HepG2 (cell line): ENCODE measurements at regions not wholly inside any gene's neighbourhood (a gene's known extent, or its start where the extent isn't known, plus 50 kb on each side); places are given as distances from the start of the nearest gene placed in this dataset.

ENCODE experiments used
- ATAC-seq: fragments of 200-7000 bp; cut with Tn5 transposase; 3 replicates; pipeline ENCODE4 v1.9.1; 2020; ENCODE audit warnings: mild to moderate bottlenecking, moderate library complexity
- BruUV-seq: library from RNA; stranded (reverse); fragments of 400-500 nt; replicated peaks from 2 replicates; lab custom pipeline; 2021; lab: Mats Ljungman, UMichigan
- CTCF ChIA-PET: fragments of 300-600 bp; formaldehyde crosslinking; extraction: SDS; loops from one replicate; lab custom pipeline; 2021; ENCODE audit warnings: low total read pairs, inconsistent platforms, low intra/inter-chr PET ratio; lab: Yijun Ruan, JAX
- POLR2A ChIA-PET: fragments of 350-600 bp; sonication (Branson Sonifier 250); formaldehyde crosslinking; loops from one replicate; lab custom pipeline; 2020; ENCODE audit warnings: antibody characterized with exemption, inconsistent platforms; lab: Yijun Ruan, JAX
- DNase-seq: peaks from one replicate; pipeline ENCODE4 v3.0.0-alpha.2; 2015; ENCODE audit warnings: low spot score
- FAIRE-seq: peaks from 3 replicates; lab custom pipeline; 2011; peaks lifted over from hg19 to GRCh38; lab: Jason Lieb, UNC
- H2AFZ ChIP-seq: one replicate; pipeline ENCODE4 v1.6.1; 2011; ENCODE audit warnings: low read length, inconsistent platforms
- H3K27ac ChIP-seq: fragments of 300-600 bp; 3 replicates; pipeline ENCODE4 v1.8.0; 2011; ENCODE audit warnings: mixed run types, mild to moderate bottlenecking, mixed read lengths, low read length, inconsistent platforms; ENCODE audit not compliant: insufficient read depth; ENCODE audit errors: extremely low read length
- H3K27me3 ChIP-seq, 2 experiments: fragments of 200-600 bp in 1 of 2; 2 replicates in 1 of 2; 3 replicates in 1 of 2; pipeline versions ENCODE4 v1.6.0 to v1.8.0; 2011; ENCODE audit warnings: low read length in 2 of 2, mild to moderate bottlenecking in 2 of 2, moderate library complexity in 2 of 2, inconsistent platforms in 1 of 2; ENCODE audit not compliant: insufficient read depth in 2 of 2, control insufficient read depth in 1 of 2
- H3K36me3 ChIP-seq, 2 experiments: fragments of 200-600 bp in 1 of 2; replicated peaks in 1 of 2; 2 replicates in 1 of 2; 3 replicates in 1 of 2; pipeline versions ENCODE4 v1.5.1 to v1.8.0; 2011; ENCODE audit warnings: low read length in 2 of 2, inconsistent platforms in 1 of 2; ENCODE audit not compliant: insufficient read depth in 2 of 2, control insufficient read depth in 1 of 2
- H3K4me1 ChIP-seq: 2 replicates; pipeline ENCODE4 v1.5.1; 2012; ENCODE audit warnings: low read length, inconsistent platforms; ENCODE audit not compliant: insufficient read depth
- H3K4me2 ChIP-seq: 2 replicates; pipeline ENCODE4 v1.6.0; 2011; ENCODE audit warnings: low read depth, low read length, inconsistent platforms
- H3K4me3 ChIP-seq, 3 experiments: fragments of 200-600 bp in 1 of 3; sonication (generic), shearing (Covaris generic) in 1 of 3; replicated peaks in 1 of 3; 2 replicates each; pipeline ENCODE4 v1.5.1; 2011 to 2016; ENCODE audit warnings: low read length in 3 of 3, inconsistent platforms in 2 of 3, low read depth in 2 of 3, mild to moderate bottlenecking in 2 of 3, control low read depth in 1 of 3, mixed read lengths in 1 of 3; ENCODE audit not compliant: insufficient read depth in 1 of 3
- H3K79me2 ChIP-seq: one replicate; pipeline ENCODE4 v1.6.1; 2011; ENCODE audit warnings: low read length, inconsistent platforms; ENCODE audit not compliant: insufficient read depth
- H3K9ac ChIP-seq: 2 replicates; pipeline ENCODE4 v1.6.0; 2011; ENCODE audit warnings: mild to moderate bottlenecking, low read depth, low read length, inconsistent platforms; ENCODE audit not compliant: insufficient read depth
- H3K9me3 ChIP-seq: 2 replicates; pipeline ENCODE4 v1.5.1; 2012; ENCODE audit warnings: mild to moderate bottlenecking, low read length
- H4K20me1 ChIP-seq: 2 replicates; pipeline ENCODE4 v1.6.0; 2011; ENCODE audit warnings: inconsistent platforms, mild to moderate bottlenecking, low read length, moderate library complexity; ENCODE audit not compliant: insufficient read depth
- ARID2 ChIP-seq: sonication (generic); formaldehyde crosslinking; IDR thresholded peaks from 2 replicates; pipeline ENCODE4 v1.8.1; 2022; ENCODE audit warnings: mild to moderate bottlenecking, missing genetic modification reagents, borderline replicate concordance
- GTF2F1 ChIP-seq: fragments of 150-350 bp; IDR thresholded peaks from 2 replicates; pipeline ENCODE4 v1.6.1; 2014; ENCODE audit warnings: low read length
- HMGA1 ChIP-seq: sonication (generic); formaldehyde crosslinking; conservative IDR thresholded peaks from 2 replicates; pipeline ENCODE4 v1.4.0; 2020; ENCODE audit warnings: missing genetic modification reagents
- KLF11 ChIP-seq: IDR thresholded peaks from 2 replicates; pipeline ENCODE4 v1.6.1; 2016; ENCODE audit warnings: missing compliant biosample characterization
- MXI1 ChIP-seq: IDR thresholded peaks from 3 replicates; pipeline ENCODE4 v1.6.1; 2012; ENCODE audit warnings: low read depth, low read length, inconsistent platforms, borderline replicate concordance
- NCOA1 ChIP-seq: sonication (generic); formaldehyde crosslinking; IDR thresholded peaks from 2 replicates; pipeline ENCODE4 v1.9.0; 2021; ENCODE audit warnings: missing genetic modification reagents
- NFE2L1 ChIP-seq: sonication (generic); formaldehyde crosslinking; IDR thresholded peaks from 2 replicates; pipeline ENCODE4 v1.4.0; 2020; ENCODE audit warnings: missing genetic modification reagents, mild to moderate bottlenecking, borderline replicate concordance
- REXO4 ChIP-seq: sonication (generic); formaldehyde crosslinking; IDR thresholded peaks from 2 replicates; pipeline ENCODE4 v1.8.0; 2022; ENCODE audit warnings: missing genetic modification reagents, mild to moderate bottlenecking, borderline replicate concordance
- U2AF1 ChIP-seq: fragments of 200-400 bp; formaldehyde crosslinking; optimal IDR thresholded peaks from 2 replicates; pipeline ENCODE3; 2017; ENCODE audit warnings: mild to moderate bottlenecking, low read depth, low read length
- ZNF224 ChIP-seq: sonication (generic); formaldehyde crosslinking; IDR thresholded peaks from 2 replicates; pipeline ENCODE4 v1.5.0; 2020; ENCODE audit warnings: mild to moderate bottlenecking, missing genetic modification reagents
- ZNF598 ChIP-seq: sonication (generic); formaldehyde crosslinking; IDR thresholded peaks from 2 replicates; pipeline ENCODE4 v1.5.1; 2020; ENCODE audit warnings: mild to moderate bottlenecking, missing genetic modification reagents, borderline replicate concordance
- WGBS: methylation state at CpG from one replicate; pipeline ENCODE4 v1.1.6; 2017; ENCODE audit warnings: low lambda C conversion rate; 5-methylcytosine and 5-hydroxymethylcytosine counted together
- in situ Hi-C: cut with HindIII; loops from 2 replicates; pipeline ENCODE4 v1.10.0; 2017; ENCODE audit warnings: low pct_unique_long_range_greater_than_20kb; ENCODE audit not compliant: extremely low pct_ligation_motif_present
- intact Hi-C: fragments of 100-400 bp; cut with micrococcal nuclease; formaldehyde crosslinking; loops from one replicate; pipeline ENCODE4 v1.10.0; 2022; ENCODE audit not compliant: unreplicated experiment

GRCh38 chr10:36676756-36677430 lies 448.5 kb upstream of the ANKRD30A start:
- H3K4me2 ChIP-seq: no peak overlapping the region
- no peak for ATAC-seq
- CTCF ChIA-PET: no interaction called here

GRCh38 chr10:36676321-36676720 lies 449.1 kb upstream of the ANKRD30A start:
- DNase-seq (no peak), ATAC-seq (no peak), FAIRE-seq (no peak)
- H3K36me3 ChIP-seq: no peaks in the 10 kb centered on the region
- H3K4me2 ChIP-seq: no peak overlapping the region
- H4K20me1 ChIP-seq: no peaks in the 10 kb centered on the region
- TF ChIP-seq MXI1 (no peak), ZNF224 (CRISPR knock-in tag) (no peak), KLF11 (CRISPR knock-in tag) (no peak), HMGA1 (no peak), ARID2 (no peak), ZNF598 (CRISPR knock-in tag) (no peak), U2AF1 (no peak)
- WGBS: 0% methylated on average over 1 of the region's 1 CpG
- no peak overlapping the region for H2AFZ ChIP-seq
- ChIA-PET CTCF (no interaction called here), POLR2A (no interaction called here)
- no peak overlapping the region for H3K9ac ChIP-seq
- intact Hi-C loops (no loop called here), in situ Hi-C loops (no loop called here)
- H3K4me3 ChIP-seq: no peak overlapping the region
- no peaks in the 10 kb centered on the region for H3K4me1 ChIP-seq
- no peaks in the 10 kb centered on the region for H3K79me2 ChIP-seq
- H3K9me3 ChIP-seq: no peaks in the 10 kb centered on the region
- no TSS peak for BruUV-seq
- H3K27me3 ChIP-seq: no peaks in the 10 kb centered on the region
- no peak overlapping the region for H3K27ac ChIP-seq

More at GRCh38 chr10:36676756-36677430, 448.5 kb upstream of the ANKRD30A start:
- TF ChIP-seq REXO4 (CRISPR knock-in tag) (no peak), NCOA1 (CRISPR knock-in tag) (no peak), GTF2F1 (no peak), NFE2L1 (CRISPR knock-in tag) (no peak)
- FAIRE-seq: no peak
- BruUV-seq: no TSS peak
- H3K9ac ChIP-seq: no peak overlapping the region
- intact Hi-C loops: no loop called here
- in situ Hi-C loops: no loop called here
- POLR2A ChIA-PET: no interaction called here
- DNase-seq: no peak
- no peaks in the 10 kb centered on the region; the same call in 1 of the 2 replicates for H4K20me1 ChIP-seq
- no peaks in the 10 kb centered on the region for H3K36me3 ChIP-seq
- 25% methylated on average over 6 of the region's 6 CpGs for WGBS
- no peaks in the 10 kb centered on the region for H3K9me3 ChIP-seq
- H3K27me3 ChIP-seq: no peaks in the 10 kb centered on the region
- H2AFZ ChIP-seq: no peak overlapping the region
- no peaks in the 10 kb centered on the region for H3K79me2 ChIP-seq
- no peaks in the 10 kb centered on the region for H3K4me1 ChIP-seq
- no peak overlapping the region for H3K27ac ChIP-seq
- no peak overlapping the region for H3K4me3 ChIP-seq
